OCI-LY1 (cell line): ENCODE measurements at regions not wholly inside any gene's neighbourhood (a gene's known extent, or its start where the extent isn't known, plus 50 kb on each side); places are given as distances from the start of the nearest gene placed in this dataset.

Source experiments
- H2AFZ ChIP-seq: fragments of 200-600 bp; sonication (generic), shearing (Covaris generic); 2 replicates; pipeline ENCODE4 v1.6.0; 2014; ENCODE audit warnings: antibody characterized with exemption, mild to moderate bottlenecking, low read length
- H3F3A ChIP-seq: fragments of 200-600 bp; sonication (generic), shearing (Covaris generic); 2 replicates; pipeline ENCODE4 v1.6.0; 2014; ENCODE audit warnings: mild to moderate bottlenecking, antibody characterized with exemption, low read length, moderate library complexity; ENCODE audit not compliant: insufficient read depth
- H3K27ac ChIP-seq: fragments of 200-600 bp; sonication (generic); 2 replicates; pipeline ENCODE4 v1.5.1; 2014; ENCODE audit warnings: low read length, mixed run types, mild to moderate bottlenecking, low read depth; ENCODE audit not compliant: poor library complexity, severe bottlenecking
- H3K27me3 ChIP-seq: fragments of 200-600 bp; sonication (generic); 2 replicates; pipeline ENCODE4 v1.6.0; 2014; ENCODE audit warnings: antibody characterized with exemption, mild to moderate bottlenecking, low read length, moderate library complexity; ENCODE audit not compliant: insufficient read depth
- H3K36me3 ChIP-seq: fragments of 200-600 bp; sonication (generic); 2 replicates; pipeline ENCODE4 v1.6.1; 2014; ENCODE audit warnings: mild to moderate bottlenecking, antibody characterized with exemption, low read length, moderate library complexity, mixed read lengths; ENCODE audit not compliant: insufficient read depth
- H3K4me1 ChIP-seq: fragments of 200-600 bp; sonication (generic); 2 replicates; pipeline ENCODE4 v1.5.1; 2014; ENCODE audit warnings: mild to moderate bottlenecking, low read length, moderate library complexity; ENCODE audit not compliant: insufficient read depth, severe bottlenecking
- H3K4me2 ChIP-seq: fragments of 200-600 bp; sonication (generic), shearing (Covaris generic); 2 replicates; pipeline ENCODE4 v1.6.1; 2014; ENCODE audit warnings: low read length
- H3K4me3 ChIP-seq: fragments of 200-600 bp; sonication (generic); 2 replicates; pipeline ENCODE4 v1.5.1; 2014; ENCODE audit warnings: low read length, low read depth, mild to moderate bottlenecking, mixed read lengths; ENCODE audit not compliant: poor library complexity, severe bottlenecking
- H3K79me2 ChIP-seq: fragments of 200-600 bp; shearing (Covaris generic); 2 replicates; pipeline ENCODE4 v1.6.1; 2016; ENCODE audit warnings: mixed run types, low read length, mixed read lengths; ENCODE audit not compliant: insufficient read depth
- H3K9ac ChIP-seq: fragments of 200-600 bp; sonication (generic), shearing (Covaris generic); 2 replicates; pipeline ENCODE4 v1.6.1; 2014; ENCODE audit warnings: mild to moderate bottlenecking, low read length, mixed read lengths
- H3K9me2 ChIP-seq: fragments of 200-600 bp; sonication (generic), shearing (Covaris generic); 2 replicates; pipeline ENCODE4 v1.6.1; 2014; ENCODE audit warnings: low read depth, mild to moderate bottlenecking, low read length, mixed read lengths
- H3K9me3 ChIP-seq: fragments of 200-600 bp; shearing (Covaris generic); 2 replicates; pipeline ENCODE4 v1.6.1; 2014; ENCODE audit warnings: low read length, mixed read lengths
- H4K20me1 ChIP-seq: fragments of 200-600 bp; sonication (generic), shearing (Covaris generic); 2 replicates; pipeline ENCODE4 v1.6.0; 2016; ENCODE audit warnings: mild to moderate bottlenecking, low read length; ENCODE audit not compliant: insufficient read depth
- EZH2 ChIP-seq: fragments of 200-600 bp; sonication (generic), shearing (Covaris generic); IDR thresholded peaks from 2 replicates; pipeline ENCODE4 v1.8.0; 2017; ENCODE audit warnings: borderline replicate concordance, mixed run types, mild to moderate bottlenecking, antibody characterized with exemption, low read length, moderate library complexity, mixed read lengths
- TF ChIP-seq, protein P1 (sequence below): fragments of 200-600 bp; sonication (generic), shearing (Covaris generic); IDR thresholded peaks from 2 replicates; pipeline ENCODE4 v1.5.1; 2017; ENCODE audit warnings: mild to moderate bottlenecking, antibody characterized with exemption, low read length, moderate library complexity, mixed read lengths

- Histone ChIP-seq H4K20me1 (no peaks in the 10 kb centered on the region), H3K9me2 (no peaks in the 10 kb centered on the region), H3K79me2 (no peaks in the 10 kb centered on the region), H2AFZ (no peak overlapping the region), H3K27me3 (no peaks in the 10 kb centered on the region), H3K4me1 (no peaks in the 10 kb centered on the region), H3K4me3 (no peak overlapping the region), H3K4me2 (no peak overlapping the region), H3F3A (no peaks in the 10 kb centered on the region), H3K36me3 (no peaks in the 10 kb centered on the region), H3K9ac (no peak overlapping the region), H3K27ac (no peak overlapping the region), H3K9me3 (no peaks in the 10 kb centered on the region)
- TF ChIP-seq, protein P1, sequence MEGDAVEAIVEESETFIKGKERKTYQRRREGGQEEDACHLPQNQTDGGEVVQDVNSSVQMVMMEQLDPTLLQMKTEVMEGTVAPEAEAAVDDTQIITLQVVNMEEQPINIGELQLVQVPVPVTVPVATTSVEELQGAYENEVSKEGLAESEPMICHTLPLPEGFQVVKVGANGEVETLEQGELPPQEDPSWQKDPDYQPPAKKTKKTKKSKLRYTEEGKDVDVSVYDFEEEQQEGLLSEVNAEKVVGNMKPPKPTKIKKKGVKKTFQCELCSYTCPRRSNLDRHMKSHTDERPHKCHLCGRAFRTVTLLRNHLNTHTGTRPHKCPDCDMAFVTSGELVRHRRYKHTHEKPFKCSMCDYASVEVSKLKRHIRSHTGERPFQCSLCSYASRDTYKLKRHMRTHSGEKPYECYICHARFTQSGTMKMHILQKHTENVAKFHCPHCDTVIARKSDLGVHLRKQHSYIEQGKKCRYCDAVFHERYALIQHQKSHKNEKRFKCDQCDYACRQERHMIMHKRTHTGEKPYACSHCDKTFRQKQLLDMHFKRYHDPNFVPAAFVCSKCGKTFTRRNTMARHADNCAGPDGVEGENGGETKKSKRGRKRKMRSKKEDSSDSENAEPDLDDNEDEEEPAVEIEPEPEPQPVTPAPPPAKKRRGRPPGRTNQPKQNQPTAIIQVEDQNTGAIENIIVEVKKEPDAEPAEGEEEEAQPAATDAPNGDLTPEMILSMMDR = no peak
- TF ChIP-seq EZH2 = no peak
Measured at GRCh38 chr6:1031720-1032119, 280.2 kb upstream of the FOXQ1 start.

- no peaks in the 10 kb centered on the region for H3K36me3 ChIP-seq
- no peaks in the 10 kb centered on the region for H3F3A ChIP-seq
- no peak overlapping the region for H2AFZ ChIP-seq
- H3K79me2 ChIP-seq = no peaks in the 10 kb centered on the region
- H3K9ac ChIP-seq = no peak overlapping the region
- no peaks in the 10 kb centered on the region for H3K9me2 ChIP-seq
- H4K20me1 ChIP-seq = no peaks in the 10 kb centered on the region
- TF ChIP-seq, protein P1 = no peak
- TF ChIP-seq EZH2 = no peak
- H3K4me2 ChIP-seq = no peak overlapping the region
- H3K9me3 ChIP-seq = no peaks in the 10 kb centered on the region
- H3K4me1 ChIP-seq = no peaks in the 10 kb centered on the region
- no peak overlapping the region for H3K4me3 ChIP-seq
- H3K27ac ChIP-seq = no peak overlapping the region
- H3K27me3 ChIP-seq = no peaks in the 10 kb centered on the region
Measured at GRCh38 chr6:1029141-1029540, 282.8 kb upstream of the FOXQ1 start.

DNA sequence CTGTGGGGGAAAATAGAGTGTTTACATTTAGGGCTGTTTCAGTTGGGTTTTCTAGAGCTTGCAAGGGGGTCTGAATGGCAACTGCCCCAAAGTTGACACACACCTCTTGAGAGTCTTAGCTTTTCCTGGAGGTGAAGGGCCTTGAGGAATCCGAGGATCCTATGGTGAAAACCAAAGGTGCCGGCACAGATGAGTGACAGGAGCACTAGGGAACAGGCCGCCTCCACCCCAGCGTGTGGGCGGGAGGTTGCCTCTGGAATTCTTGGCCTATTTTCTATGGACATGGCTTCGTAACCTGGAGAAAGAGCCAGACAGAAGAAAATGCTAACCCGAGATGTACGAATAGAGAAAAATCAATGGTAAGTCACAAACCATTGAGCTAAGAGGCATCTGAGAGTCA is 283.2 kb upstream of the FOXQ1 start:
- Histone ChIP-seq H3F3A (no peaks in the 10 kb centered on the region), H3K4me1 (no peaks in the 10 kb centered on the region), H3K27me3 (no peaks in the 10 kb centered on the region), H3K79me2 (no peaks in the 10 kb centered on the region), H3K9me3 (no peaks in the 10 kb centered on the region), H3K36me3 (no peaks in the 10 kb centered on the region), H3K9ac (no peak overlapping the region), H3K27ac (no peak overlapping the region), H3K4me3 (no peak overlapping the region), H3K4me2 (no peak overlapping the region), H4K20me1 (no peaks in the 10 kb centered on the region), H3K9me2 (no peaks in the 10 kb centered on the region), H2AFZ (no peak overlapping the region)
- TF ChIP-seq, protein P1 = no peak
- TF ChIP-seq EZH2 = no peak
